ENCODE measurements at regions not wholly inside any gene's neighbourhood (a gene's known extent, or its start where the extent isn't known, plus 50 kb on each side); places are given as distances from the start of the nearest gene placed in this dataset.

- H3K9ac ChIP-seq (ENCODE audit: low read length in 3 of 3) = no peak overlapping the region
- H3K36me3 ChIP-seq (ENCODE audit: control insufficient read depth in 2 of 3, insufficient read depth in 3 of 3, low read length in 3 of 3) = no peaks in the 10 kb centered on the region
- FAIRE-seq (no peak), DNase-seq (no peak)
- TF ChIP-seq CTCF (IDR thresholded peaks at IDR 0.05; ENCODE audit: borderline replicate concordance, extremely low read depth, insufficient read depth) = no peak
- intact Hi-C loops (cut with DNase I) = no loop called here
- no peaks in the 10 kb centered on the region for H3K27me3 ChIP-seq (ENCODE audit: control insufficient read depth, insufficient read depth, low read length)
- no peak overlapping the region for H3K27ac ChIP-seq (ENCODE audit: low read depth in 2 of 2, low read length in 2 of 2)
- H3K9me3 ChIP-seq (ENCODE audit: control insufficient read depth in 2 of 3, insufficient read depth in 1 of 3, low read length in 3 of 3) = no peaks in the 10 kb centered on the region
- H3K4me3 ChIP-seq (ENCODE audit: low read length in 3 of 3) = no peak overlapping the region
- H3K4me1 ChIP-seq (ENCODE audit: control insufficient read depth in 2 of 3, insufficient read depth in 2 of 3, low read depth in 1 of 3, low read length in 3 of 3) = no peaks in the 10 kb centered on the region
These were observed 435.0 kb downstream of the MAGEE1 start for GRCh38 chrX:76862509-76862908.

DNA sequence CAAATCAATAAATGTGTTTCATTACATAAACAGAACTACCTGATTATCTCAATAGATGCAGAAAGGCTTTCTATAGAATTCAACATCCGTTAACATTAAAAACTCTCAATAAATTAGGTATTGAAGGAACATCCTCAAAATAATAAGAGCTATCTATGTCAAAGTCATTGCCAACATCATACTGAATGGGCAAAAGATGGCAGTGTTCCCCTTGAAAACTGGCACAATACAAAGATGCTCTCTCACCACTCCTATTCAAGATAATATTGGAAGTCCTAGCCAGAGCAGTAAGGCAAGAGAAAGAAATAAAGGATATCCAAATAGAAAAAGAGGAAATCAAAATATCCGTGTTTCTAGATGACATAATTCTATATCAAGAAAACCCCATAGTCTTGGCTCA lies 466.4 kb downstream of the MAGEE1 start:
- no peak overlapping the region for H3K4me3 ChIP-seq (ENCODE audit: low read length in 3 of 3)
- no peaks in the 10 kb centered on the region for H3K4me1 ChIP-seq (ENCODE audit: control insufficient read depth in 2 of 3, insufficient read depth in 2 of 3, low read depth in 1 of 3, low read length in 3 of 3)
- intact Hi-C loops (cut with DNase I) = no loop called here
- FAIRE-seq (no peak), DNase-seq (no peak)
- H3K27ac ChIP-seq (ENCODE audit: low read depth in 2 of 2, low read length in 2 of 2) = no peak overlapping the region
- no peaks in the 10 kb centered on the region for H3K36me3 ChIP-seq (ENCODE audit: control insufficient read depth in 2 of 3, insufficient read depth in 3 of 3, low read length in 3 of 3)
- TF ChIP-seq CTCF (IDR thresholded peaks at IDR 0.05; ENCODE audit: borderline replicate concordance, extremely low read depth, insufficient read depth) = no peak
- no peaks in the 10 kb centered on the region for H3K27me3 ChIP-seq (ENCODE audit: control insufficient read depth, insufficient read depth, low read length)
- H3K9ac ChIP-seq (ENCODE audit: low read length in 3 of 3) = no peak overlapping the region
- H3K9me3 ChIP-seq (ENCODE audit: control insufficient read depth in 2 of 3, insufficient read depth in 1 of 3, low read length in 3 of 3) = no peaks in the 10 kb centered on the region

- H3K4me1 ChIP-seq (ENCODE audit: control insufficient read depth in 2 of 3, insufficient read depth in 2 of 3, low read depth in 1 of 3, low read length in 3 of 3) = no peaks in the 10 kb centered on the region
- TF ChIP-seq CTCF (IDR thresholded peaks at IDR 0.05; ENCODE audit: borderline replicate concordance, extremely low read depth, insufficient read depth) = no peak
These were observed 488.3 kb downstream of the MAGEE1 start for GRCh38 chrX:76915836-76916235.

GRCh38 chrX:76918033-76918432 lies 490.5 kb downstream of the MAGEE1 start:
- Histone ChIP-seq H3K9ac (ENCODE audit: low read length in 3 of 3) (no peak overlapping the region), H3K4me1 (ENCODE audit: control insufficient read depth in 2 of 3, insufficient read depth in 2 of 3, low read depth in 1 of 3, low read length in 3 of 3) (no peaks in the 10 kb centered on the region), H3K27ac (ENCODE audit: low read depth in 2 of 2, low read length in 2 of 2) (no peak overlapping the region), H3K27me3 (ENCODE audit: control insufficient read depth, insufficient read depth, low read length) (no peaks in the 10 kb centered on the region), H3K36me3 (ENCODE audit: control insufficient read depth in 2 of 3, insufficient read depth in 3 of 3, low read length in 3 of 3) (no peaks in the 10 kb centered on the region), H3K9me3 (ENCODE audit: control insufficient read depth in 2 of 3, insufficient read depth in 1 of 3, low read length in 3 of 3) (no peaks in the 10 kb centered on the region), H3K4me3 (ENCODE audit: low read length in 3 of 3) (no peak overlapping the region)
- FAIRE-seq (no peak), DNase-seq (no peak)
- TF ChIP-seq CTCF (IDR thresholded peaks at IDR 0.05; ENCODE audit: borderline replicate concordance, extremely low read depth, insufficient read depth) = no peak
- intact Hi-C loops (cut with DNase I) = no loop called here

More at GRCh38 chrX:76915836-76916235, 488.3 kb downstream of the MAGEE1 start:
- H3K9me3 ChIP-seq (ENCODE audit: control insufficient read depth in 2 of 3, insufficient read depth in 1 of 3, low read length in 3 of 3) = no peaks in the 10 kb centered on the region
- intact Hi-C loops (cut with DNase I) = no loop called here
- H3K9ac ChIP-seq (ENCODE audit: low read length in 3 of 3) = no peak overlapping the region
- no peak overlapping the region for H3K27ac ChIP-seq (ENCODE audit: low read depth in 2 of 2, low read length in 2 of 2)
- FAIRE-seq (no peak), DNase-seq (no peak)
- H3K4me3 ChIP-seq (ENCODE audit: low read length in 3 of 3) = no peak overlapping the region
- H3K27me3 ChIP-seq (ENCODE audit: control insufficient read depth, insufficient read depth, low read length) = no peaks in the 10 kb centered on the region
- H3K36me3 ChIP-seq (ENCODE audit: control insufficient read depth in 2 of 3, insufficient read depth in 3 of 3, low read length in 3 of 3) = no peaks in the 10 kb centered on the region

Measured in kidney (tissue), 13 donors.